ENCODE measurements at regions not wholly inside any gene's neighbourhood (a gene's known extent, or its start where the extent isn't known, plus 50 kb on each side); places are given as distances from the start of the nearest gene placed in this dataset.

DNA sequence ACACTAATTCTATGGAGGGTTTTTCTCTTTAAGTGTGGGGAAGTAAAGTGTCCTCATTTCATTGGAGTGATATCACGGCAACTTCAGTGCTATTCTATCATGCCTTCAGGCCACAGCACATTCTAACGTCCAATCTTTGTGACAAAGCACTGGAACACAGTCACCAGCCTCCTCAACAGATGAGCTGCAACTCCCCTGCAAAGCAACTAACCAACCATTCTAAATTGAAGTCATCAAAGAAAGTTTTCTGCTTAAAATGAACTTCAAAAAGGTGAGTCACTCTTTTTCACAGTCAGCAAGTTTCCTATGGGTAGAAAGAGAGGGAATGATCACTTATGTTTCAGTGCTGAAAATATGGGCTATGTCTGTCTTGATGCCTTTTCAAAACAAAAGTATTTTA is 190.8 kb downstream of the ELAVL2 start:
- no peaks in the 10 kb centered on the region for H3K4me1 ChIP-seq (replicated peaks)
- TF ChIP-seq, protein P1, sequence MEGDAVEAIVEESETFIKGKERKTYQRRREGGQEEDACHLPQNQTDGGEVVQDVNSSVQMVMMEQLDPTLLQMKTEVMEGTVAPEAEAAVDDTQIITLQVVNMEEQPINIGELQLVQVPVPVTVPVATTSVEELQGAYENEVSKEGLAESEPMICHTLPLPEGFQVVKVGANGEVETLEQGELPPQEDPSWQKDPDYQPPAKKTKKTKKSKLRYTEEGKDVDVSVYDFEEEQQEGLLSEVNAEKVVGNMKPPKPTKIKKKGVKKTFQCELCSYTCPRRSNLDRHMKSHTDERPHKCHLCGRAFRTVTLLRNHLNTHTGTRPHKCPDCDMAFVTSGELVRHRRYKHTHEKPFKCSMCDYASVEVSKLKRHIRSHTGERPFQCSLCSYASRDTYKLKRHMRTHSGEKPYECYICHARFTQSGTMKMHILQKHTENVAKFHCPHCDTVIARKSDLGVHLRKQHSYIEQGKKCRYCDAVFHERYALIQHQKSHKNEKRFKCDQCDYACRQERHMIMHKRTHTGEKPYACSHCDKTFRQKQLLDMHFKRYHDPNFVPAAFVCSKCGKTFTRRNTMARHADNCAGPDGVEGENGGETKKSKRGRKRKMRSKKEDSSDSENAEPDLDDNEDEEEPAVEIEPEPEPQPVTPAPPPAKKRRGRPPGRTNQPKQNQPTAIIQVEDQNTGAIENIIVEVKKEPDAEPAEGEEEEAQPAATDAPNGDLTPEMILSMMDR (IDR thresholded peaks at IDR 0.05): no peak
- no peak for TF ChIP-seq POLR2AphosphoS5 (IDR thresholded peaks at IDR 0.05)
- no peaks in the 10 kb centered on the region for H3K9me3 ChIP-seq
- H3K27me3 ChIP-seq (replicated peaks; ENCODE audit: insufficient read depth): no peaks in the 10 kb centered on the region
- no peaks in the 10 kb centered on the region for H3K36me3 ChIP-seq
- intact Hi-C loops (cut with DNase I): no loop called here
- WGBS: 70% methylated on average over 2 of the region's 2 CpGs
- H3K27ac ChIP-seq: no peak overlapping the region
- H3K4me3 ChIP-seq: no peak overlapping the region
- no peak for DNase-seq (ENCODE audit: low spot score)

DNA sequence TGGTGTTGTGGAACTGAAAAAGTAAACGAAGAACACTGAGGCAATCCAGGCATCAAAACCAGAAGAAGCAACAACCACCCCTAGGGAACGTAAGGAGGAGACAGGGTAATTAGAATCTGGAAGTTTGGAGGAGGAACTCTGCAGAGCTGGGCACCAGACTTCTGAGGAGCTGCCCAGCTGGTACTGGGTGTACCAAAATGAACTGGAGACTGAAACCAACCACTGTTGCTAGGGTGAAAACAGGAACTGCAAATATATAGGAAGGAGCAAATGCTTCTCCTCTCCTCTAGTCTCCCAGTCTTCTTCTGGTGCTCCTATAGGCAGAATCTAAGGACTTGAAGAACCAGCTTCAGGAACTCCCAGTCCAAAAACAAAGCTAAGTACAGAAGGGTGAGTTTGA is 189.8 kb downstream of the ELAVL2 start:
- Histone ChIP-seq H3K9me3 (no peaks in the 10 kb centered on the region), H3K27ac (no peak overlapping the region), H3K4me3 (no peak overlapping the region), H3K4me1 (replicated peaks) (no peaks in the 10 kb centered on the region), H3K36me3 (no peaks in the 10 kb centered on the region), H3K27me3 (replicated peaks; ENCODE audit: insufficient read depth) (no peaks in the 10 kb centered on the region)
- 86% methylated on average over 2 of the region's 2 CpGs for WGBS
- TF ChIP-seq POLR2AphosphoS5 (IDR thresholded peaks at IDR 0.05): no peak
- TF ChIP-seq POLR2A (IDR thresholded peaks at IDR 0.05): no peak
- TF ChIP-seq, protein P1 (IDR thresholded peaks at IDR 0.05): no peak
- intact Hi-C loops (cut with DNase I): no loop called here
- DNase-seq (ENCODE audit: low spot score): no peak

GRCh38 chr9:23638011-23638410 is 188.0 kb downstream of the ELAVL2 start:
- TF ChIP-seq POLR2AphosphoS5 (IDR thresholded peaks at IDR 0.05) (no peak), POLR2A (IDR thresholded peaks at IDR 0.05) (no peak)
- TF ChIP-seq, protein P1 (IDR thresholded peaks at IDR 0.05): no peak
- no peaks in the 10 kb centered on the region for H3K9me3 ChIP-seq
- no peak overlapping the region for H3K4me3 ChIP-seq
- no peaks in the 10 kb centered on the region for H3K4me1 ChIP-seq (replicated peaks)
- DNase-seq (ENCODE audit: low spot score): no peak
- intact Hi-C loops (cut with DNase I): no loop called here
- H3K27me3 ChIP-seq (replicated peaks; ENCODE audit: insufficient read depth): no peaks in the 10 kb centered on the region
- H3K36me3 ChIP-seq: no peaks in the 10 kb centered on the region
- WGBS: 93% methylated on average over 3 of the region's 3 CpGs
- H3K27ac ChIP-seq: no peak overlapping the region

DNA sequence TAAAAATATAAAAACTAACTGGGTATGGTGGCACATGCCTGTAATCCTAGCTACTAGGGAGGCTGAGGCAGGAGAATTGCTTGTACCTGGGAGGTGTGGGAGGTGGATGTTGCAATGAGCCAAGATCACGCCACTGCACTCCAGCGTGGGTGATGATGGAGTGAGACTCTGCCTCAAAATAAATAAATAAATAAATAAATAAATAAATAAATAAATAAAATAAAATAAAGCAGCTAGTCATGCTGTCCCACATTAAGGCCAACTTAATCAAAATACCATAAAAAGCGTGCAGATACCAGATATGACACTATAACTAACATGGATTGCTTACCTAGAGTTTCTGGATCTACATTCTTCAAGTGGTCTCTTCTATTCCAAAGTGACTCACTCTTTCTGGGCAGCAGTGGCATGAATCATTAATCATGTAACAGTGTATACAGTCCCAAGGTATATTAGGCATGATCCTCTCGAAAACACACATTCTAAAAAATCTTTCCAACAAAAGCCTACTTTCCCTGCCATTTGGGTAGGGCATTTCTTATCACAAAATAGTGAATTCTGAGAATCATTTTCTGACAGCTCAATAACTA is 187.1 kb downstream of the ELAVL2 start:
- Histone ChIP-seq H3K36me3 (no peaks in the 10 kb centered on the region), H3K4me3 (no peak overlapping the region), H3K4me1 (replicated peaks) (no peaks in the 10 kb centered on the region), H3K27ac (no peak overlapping the region), H3K9me3 (no peaks in the 10 kb centered on the region), H3K27me3 (replicated peaks; ENCODE audit: insufficient read depth) (no peaks in the 10 kb centered on the region)
- intact Hi-C loops (cut with DNase I): no loop called here
- 93% methylated on average over 4 of the region's 4 CpGs for WGBS
- DNase-seq (ENCODE audit: low spot score): no peak
- TF ChIP-seq POLR2A (IDR thresholded peaks at IDR 0.05) (no peak), POLR2AphosphoS5 (IDR thresholded peaks at IDR 0.05) (no peak)
- TF ChIP-seq, protein P1 (IDR thresholded peaks at IDR 0.05): no peak

Small RNA genes lying in the stretch of these regions (small RNA-seq; reads per million reads assigned to genes)
- gene SUMO2P2: 0 reads per million in 2 donors

Data from prostate gland (tissue), 2 donors.